Activated naive CD4-positive, alpha-beta T cell treated with anti-CD3 and anti-CD28 coated beads for 36 hours (primary cell): ENCODE measurements at regions not wholly inside any gene's neighbourhood (a gene's known extent, or its start where the extent isn't known, plus 50 kb on each side); places are given as distances from the start of the nearest gene placed in this dataset.
A peak's percentile ranks its signal among the peaks of the same experiment; 100 is the strongest.

Experiments used
- CTCF ChIA-PET: fragments of 350-600 bp; sonication (Branson Sonifier 250); formaldehyde crosslinking; loops from one replicate; lab custom pipeline; 2021; ENCODE audit warnings: antibody characterized with exemption; lab: Charles Lee
- DNase-seq: peaks from one replicate; pipeline ENCODE4 v3.0.0-alpha.2; 2020
- H3K27ac Mint-ChIP-seq: one replicate; pipeline ENCODE4 v1.8.0; 2021; ENCODE audit warnings: mild to moderate bottlenecking, mixed read lengths
- H3K27me3 Mint-ChIP-seq: one replicate; pipeline ENCODE4 v1.8.0; 2021; ENCODE audit warnings: low read depth, mixed read lengths
- H3K36me3 Mint-ChIP-seq: one replicate; pipeline ENCODE4 v1.8.0; 2021; ENCODE audit warnings: low read depth, mixed read lengths
- H3K4me1 Mint-ChIP-seq: one replicate; pipeline ENCODE4 v1.8.0; 2021; ENCODE audit warnings: low read depth, mixed read lengths
- H3K4me3 Mint-ChIP-seq: one replicate; pipeline ENCODE4 v1.8.0; 2021; ENCODE audit warnings: mild to moderate bottlenecking, moderate library complexity, mixed read lengths
- H3K9me3 Mint-ChIP-seq: one replicate; pipeline ENCODE4 v1.8.0; 2021; ENCODE audit warnings: mixed read lengths
- intact Hi-C: fragments of 100-400 bp; cut with micrococcal nuclease; formaldehyde crosslinking; loops from one replicate; pipeline ENCODE4 v1.15.1; 2023

- intact Hi-C loops = loop anchor here (10.0 kb wide), 1 partner anchor 753 kb away; no protein-coding TSS in a partner anchor
- CTCF ChIA-PET = no interaction called here
- peak; percentile 22 for DNase-seq
Measured at GRCh38 chr14:94681300-94682060, 69.3 kb downstream of the SERPINA3 start.

GRCh38 chr14:94680862-94681288 is 68.7 kb downstream of the SERPINA3 start:
- Mint-ChIP-seq H3K4me3 (no peak overlapping the region), H3K9me3 (no peaks in the 10 kb centered on the region), H3K4me1 (no peaks in the 10 kb centered on the region), H3K36me3 (no peaks in the 10 kb centered on the region), H3K27ac (no peak overlapping the region), H3K27me3 (peaks cover 9% of the 10 kb centered on the region)
- CTCF ChIA-PET = no interaction called here
- intact Hi-C loops = loop anchor here (10.0 kb wide), 1 partner anchor 754 kb away; no protein-coding TSS in a partner anchor
- DNase-seq = no peak

More at GRCh38 chr14:94681300-94682060, 69.3 kb downstream of the SERPINA3 start:
- Mint-ChIP-seq H3K4me3 (no peak overlapping the region), H3K27ac (no peak overlapping the region), H3K36me3 (no peaks in the 10 kb centered on the region), H3K9me3 (no peaks in the 10 kb centered on the region), H3K4me1 (no peaks in the 10 kb centered on the region), H3K27me3 (peaks cover 10% of the 10 kb centered on the region)

GRCh38 chr14:94679937-94680861 is 68.0 kb downstream of the SERPINA3 start:
- Mint-ChIP-seq H3K4me1 (no peaks in the 10 kb centered on the region), H3K27ac (no peak overlapping the region), H3K36me3 (no peaks in the 10 kb centered on the region), H3K9me3 (no peaks in the 10 kb centered on the region), H3K4me3 (no peak overlapping the region), H3K27me3 (peaks cover 9% of the 10 kb centered on the region)
- intact Hi-C loops = loop anchor here (10.0 kb wide), 1 partner anchor 755 kb away; no protein-coding TSS in a partner anchor
- no peak for DNase-seq
- CTCF ChIA-PET = interaction anchor here (0.9 kb wide), 1 partner anchor 8 kb away, joined by 3 read pairs; no protein-coding TSS in a partner anchor

GRCh38 chr14:94679106-94679810 is 67.1 kb downstream of the SERPINA3 start:
- CTCF ChIA-PET = interaction anchor here (0.9 to 1.0 kb wide), 2 partner anchors 9 to 12 kb away, joined by 3 read pairs; no protein-coding TSS in a partner anchor
- H3K36me3 Mint-ChIP-seq = no peaks in the 10 kb centered on the region
- DNase-seq = no peak
- no peaks in the 10 kb centered on the region for H3K4me1 Mint-ChIP-seq
- no peaks in the 10 kb centered on the region for H3K9me3 Mint-ChIP-seq
- no peak overlapping the region for H3K27ac Mint-ChIP-seq
- peaks cover 9% of the 10 kb centered on the region for H3K27me3 Mint-ChIP-seq
- no peak overlapping the region for H3K4me3 Mint-ChIP-seq
- intact Hi-C loops = no loop called here

GRCh38 chr14:94677747-94678146 is 65.6 kb downstream of the SERPINA3 start:
- DNase-seq = no peak
- peaks cover 9% of the 10 kb centered on the region for H3K27me3 Mint-ChIP-seq
- intact Hi-C loops = no loop called here
- H3K9me3 Mint-ChIP-seq = no peaks in the 10 kb centered on the region
- CTCF ChIA-PET = no interaction called here
- H3K4me1 Mint-ChIP-seq = no peaks in the 10 kb centered on the region
- no peak overlapping the region for H3K4me3 Mint-ChIP-seq
- H3K27ac Mint-ChIP-seq = no peak overlapping the region
- no peaks in the 10 kb centered on the region for H3K36me3 Mint-ChIP-seq

- H3K27me3 Mint-ChIP-seq = peaks cover 9% of the 10 kb centered on the region
- no peak overlapping the region for H3K4me3 Mint-ChIP-seq
- no peaks in the 10 kb centered on the region for H3K4me1 Mint-ChIP-seq
- H3K9me3 Mint-ChIP-seq = no peaks in the 10 kb centered on the region
- intact Hi-C loops = no loop called here
- CTCF ChIA-PET = no interaction called here
- no peak overlapping the region for H3K27ac Mint-ChIP-seq
- no peaks in the 10 kb centered on the region for H3K36me3 Mint-ChIP-seq
- no peak for DNase-seq
Measured at GRCh38 chr14:94677213-94677612, 65.0 kb downstream of the SERPINA3 start.

GRCh38 chr14:94676495-94677185 is 64.4 kb downstream of the SERPINA3 start:
- Mint-ChIP-seq H3K4me3 (no peak overlapping the region), H3K9me3 (no peaks in the 10 kb centered on the region), H3K36me3 (no peaks in the 10 kb centered on the region), H3K4me1 (no peaks in the 10 kb centered on the region), H3K27me3 (peaks cover 9% of the 10 kb centered on the region), H3K27ac (no peak overlapping the region)
- intact Hi-C loops = no loop called here
- CTCF ChIA-PET = no interaction called here
- DNase-seq = no peak

GRCh38 chr14:94675036-94675435 is 62.8 kb downstream of the SERPINA3 start:
- H3K27ac Mint-ChIP-seq = no peak overlapping the region
- no peaks in the 10 kb centered on the region for H3K4me1 Mint-ChIP-seq
- H3K36me3 Mint-ChIP-seq = no peaks in the 10 kb centered on the region
- H3K27me3 Mint-ChIP-seq = peaks cover 13% of the 10 kb centered on the region
- DNase-seq = no peak
- H3K4me3 Mint-ChIP-seq = no peak overlapping the region
- no peaks in the 10 kb centered on the region for H3K9me3 Mint-ChIP-seq
- intact Hi-C loops = no loop called here
- CTCF ChIA-PET = interaction anchor here (0.8 kb wide), 1 partner anchor 32 kb away, joined by 4 read pairs; no protein-coding TSS in a partner anchor

GRCh38 chr14:94673781-94674231 is 61.6 kb downstream of the SERPINA3 start:
- DNase-seq = no peak
- Mint-ChIP-seq H3K36me3 (no peaks in the 10 kb centered on the region), H3K4me1 (no peaks in the 10 kb centered on the region), H3K27me3 (peaks cover 11% of the 10 kb centered on the region), H3K9me3 (no peaks in the 10 kb centered on the region), H3K27ac (no peak overlapping the region), H3K4me3 (no peak overlapping the region)
- intact Hi-C loops = no loop called here
- CTCF ChIA-PET = no interaction called here
